Panc1 (cell line): ENCODE measurements at regions not wholly inside any gene's neighbourhood (a gene's known extent, or its start where the extent isn't known, plus 50 kb on each side); places are given as distances from the start of the nearest gene placed in this dataset.

Experiments
- ATAC-seq: fragments of 200-7000 bp; cut with Tn5 transposase; 2 replicates; pipeline ENCODE4 v1.9.1; 2020; ENCODE audit warnings: mild to moderate bottlenecking, moderate library complexity
- BruUV-seq: library from RNA; stranded (reverse); fragments of 400-500 nt; replicated peaks from 2 replicates; lab custom pipeline; 2021; lab: Mats Ljungman, UMichigan
- CTCF ChIA-PET: fragments of 300-600 bp; sonication (Branson Sonifier 250); formaldehyde crosslinking; loops from one replicate; lab custom pipeline; 2022; ENCODE audit warnings: antibody characterized with exemption; lab: Charles Lee
- POLR2A ChIA-PET: fragments of 300-600 bp; sonication (Branson Sonifier 250); formaldehyde crosslinking; loops from one replicate; lab custom pipeline; 2022; ENCODE audit warnings: antibody characterized with exemption; lab: Charles Lee
- DNase-seq: peaks from one replicate; pipeline ENCODE4 v3.0.0-alpha.2; 2010; ENCODE audit warnings: low read depth, low spot score
- H3K27ac ChIP-seq: 2 replicates; pipeline ENCODE4 v1.5.1; 2011; ENCODE audit warnings: mild to moderate bottlenecking, low read length, inconsistent platforms
- H3K27me3 ChIP-seq: fragments of 200-500 bp; sonication (Bioruptor generic); 2 replicates; pipeline ENCODE4 v1.6.0; 2014; ENCODE audit warnings: low read length, inconsistent platforms; ENCODE audit not compliant: control insufficient read depth, insufficient read depth
- H3K36me3 ChIP-seq: fragments of 200-500 bp; sonication (Bioruptor generic); 2 replicates; pipeline ENCODE4 v1.5.1; 2014; ENCODE audit warnings: inconsistent platforms, mild to moderate bottlenecking, low read length, moderate library complexity; ENCODE audit not compliant: control insufficient read depth, insufficient read depth
- H3K4me1 ChIP-seq: 2 replicates; pipeline ENCODE4 v1.5.1; 2011; ENCODE audit warnings: inconsistent platforms, mild to moderate bottlenecking, low read length, moderate library complexity; ENCODE audit not compliant: control insufficient read depth, insufficient read depth
- H3K4me3 ChIP-seq, 2 experiments: 2 replicates each; pipeline ENCODE4 v1.5.1; 2011 to 2012; ENCODE audit warnings: low read depth in 2 of 2, low read length in 2 of 2, mild to moderate bottlenecking in 2 of 2, inconsistent platforms in 1 of 2, moderate library complexity in 1 of 2
- H3K9me3 ChIP-seq: fragments of 200-500 bp; sonication (Bioruptor generic); 2 replicates; pipeline ENCODE4 v1.5.1; 2014; ENCODE audit warnings: low read depth, mild to moderate bottlenecking, inconsistent platforms, low read length, moderate library complexity; ENCODE audit not compliant: control insufficient read depth, insufficient read depth
- CTCF ChIP-seq: fragments of 450-650 bp; IDR thresholded peaks from 2 replicates; pipeline ENCODE4 v1.5.1; 2017; ENCODE audit warnings: mild to moderate bottlenecking
- POLR2AphosphoS5 ChIP-seq: IDR thresholded peaks from 2 replicates; pipeline ENCODE4 v1.6.1; 2012; ENCODE audit warnings: mild to moderate bottlenecking, low read depth, low read length, moderate library complexity
- SIN3A ChIP-seq: IDR thresholded peaks from 2 replicates; pipeline ENCODE4 v1.6.1; 2012; ENCODE audit warnings: low read depth, mild to moderate bottlenecking, low read length, moderate library complexity, borderline replicate concordance; ENCODE audit not compliant: insufficient read depth
- TCF7L2 ChIP-seq: IDR thresholded peaks from 2 replicates; pipeline ENCODE4 v1.6.1; 2011; ENCODE audit warnings: mild to moderate bottlenecking, low read depth, low read length, inconsistent platforms
- in situ Hi-C: cut with HindIII; loops from 2 replicates; pipeline ENCODE4 v1.10.0; 2016; ENCODE audit warnings: low sequenced_read_pairs, low pct_unique_long_range_greater_than_20kb
- intact Hi-C: fragments of 100-400 bp; cut with micrococcal nuclease; formaldehyde crosslinking; loops from one replicate; pipeline ENCODE4 v1.10.0; 2022; ENCODE audit not compliant: unreplicated experiment
- TF ChIP-seq, protein P1 (sequence below), 2 experiments: IDR thresholded peaks; 2 replicates each; pipeline ENCODE4 v1.6.1; 2011 to 2012; ENCODE audit warnings: low read depth in 2 of 2, control low read depth in 1 of 2, low read length in 1 of 2, mild to moderate bottlenecking in 1 of 2, moderate library complexity in 1 of 2; ENCODE audit not compliant: insufficient read depth in 1 of 2

DNA sequence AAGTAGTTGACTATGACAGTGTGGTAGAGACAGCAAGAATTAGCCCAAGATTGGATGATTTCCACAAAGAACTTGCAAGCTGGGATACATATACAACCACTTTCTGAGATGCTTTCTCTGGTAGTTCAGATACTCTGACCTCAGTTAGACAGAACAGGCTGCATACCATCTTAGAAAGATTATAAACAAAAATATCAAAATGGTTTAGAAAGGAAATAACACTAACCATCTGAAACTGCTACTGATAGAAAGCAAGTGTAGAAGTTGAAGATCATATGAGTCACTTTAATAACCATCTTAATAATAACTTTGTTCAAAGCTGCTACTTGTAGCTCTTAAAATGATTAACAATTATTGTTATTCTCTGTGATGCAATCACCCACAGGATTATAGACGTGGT, 255.4 kb upstream of the TTC29 start:
- in situ Hi-C loops (no loop called here), intact Hi-C loops (no loop called here)
- Histone ChIP-seq H3K27ac (no peak overlapping the region), H3K9me3 (no peaks in the 10 kb centered on the region), H3K27me3 (no peaks in the 10 kb centered on the region), H3K4me1 (no peaks in the 10 kb centered on the region), H3K4me3 (no peak overlapping the region), H3K36me3 (no peaks in the 10 kb centered on the region)
- DNase-seq (no peak), ATAC-seq (no peak)
- no TSS peak for BruUV-seq
- POLR2A ChIA-PET: no interaction called here
- no peak for TF ChIP-seq POLR2AphosphoS5
- TF ChIP-seq, protein P1, sequence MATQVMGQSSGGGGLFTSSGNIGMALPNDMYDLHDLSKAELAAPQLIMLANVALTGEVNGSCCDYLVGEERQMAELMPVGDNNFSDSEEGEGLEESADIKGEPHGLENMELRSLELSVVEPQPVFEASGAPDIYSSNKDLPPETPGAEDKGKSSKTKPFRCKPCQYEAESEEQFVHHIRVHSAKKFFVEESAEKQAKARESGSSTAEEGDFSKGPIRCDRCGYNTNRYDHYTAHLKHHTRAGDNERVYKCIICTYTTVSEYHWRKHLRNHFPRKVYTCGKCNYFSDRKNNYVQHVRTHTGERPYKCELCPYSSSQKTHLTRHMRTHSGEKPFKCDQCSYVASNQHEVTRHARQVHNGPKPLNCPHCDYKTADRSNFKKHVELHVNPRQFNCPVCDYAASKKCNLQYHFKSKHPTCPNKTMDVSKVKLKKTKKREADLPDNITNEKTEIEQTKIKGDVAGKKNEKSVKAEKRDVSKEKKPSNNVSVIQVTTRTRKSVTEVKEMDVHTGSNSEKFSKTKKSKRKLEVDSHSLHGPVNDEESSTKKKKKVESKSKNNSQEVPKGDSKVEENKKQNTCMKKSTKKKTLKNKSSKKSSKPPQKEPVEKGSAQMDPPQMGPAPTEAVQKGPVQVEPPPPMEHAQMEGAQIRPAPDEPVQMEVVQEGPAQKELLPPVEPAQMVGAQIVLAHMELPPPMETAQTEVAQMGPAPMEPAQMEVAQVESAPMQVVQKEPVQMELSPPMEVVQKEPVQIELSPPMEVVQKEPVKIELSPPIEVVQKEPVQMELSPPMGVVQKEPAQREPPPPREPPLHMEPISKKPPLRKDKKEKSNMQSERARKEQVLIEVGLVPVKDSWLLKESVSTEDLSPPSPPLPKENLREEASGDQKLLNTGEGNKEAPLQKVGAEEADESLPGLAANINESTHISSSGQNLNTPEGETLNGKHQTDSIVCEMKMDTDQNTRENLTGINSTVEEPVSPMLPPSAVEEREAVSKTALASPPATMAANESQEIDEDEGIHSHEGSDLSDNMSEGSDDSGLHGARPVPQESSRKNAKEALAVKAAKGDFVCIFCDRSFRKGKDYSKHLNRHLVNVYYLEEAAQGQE (IDR thresholded peaks at IDR 0.05; ENCODE audit: insufficient read depth in 1 of 2, low read depth in 2 of 2, low read length in 1 of 2): no peak
- TF ChIP-seq TCF7L2: no peak
- no peak for TF ChIP-seq CTCF
- no peak for TF ChIP-seq SIN3A
- CTCF ChIA-PET: no interaction called here

DNA sequence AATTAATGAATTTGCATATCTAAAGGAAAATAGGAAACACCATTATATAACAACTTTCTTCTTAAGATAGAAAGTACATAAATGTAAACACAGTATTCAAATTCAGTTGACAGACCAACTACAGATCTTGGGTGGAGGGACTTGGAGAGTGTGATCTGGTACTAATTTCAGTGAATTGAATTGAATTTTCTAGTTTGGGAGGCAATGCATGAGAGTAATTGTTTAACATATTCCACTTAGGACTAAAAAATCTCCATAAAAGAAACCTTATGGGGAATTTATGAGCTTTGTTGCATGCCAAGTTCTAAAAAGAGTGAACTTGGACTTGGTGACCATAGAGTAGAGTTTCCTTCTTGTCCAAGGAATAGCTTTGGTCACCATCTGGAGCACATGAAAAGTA, 261.1 kb upstream of the TTC29 start:
- in situ Hi-C loops: no loop called here
- no peaks in the 10 kb centered on the region for H3K27me3 ChIP-seq
- DNase-seq (no peak), ATAC-seq (no peak)
- CTCF ChIA-PET: no interaction called here
- TF ChIP-seq CTCF: no peak
- TF ChIP-seq POLR2AphosphoS5: no peak
- TF ChIP-seq SIN3A: no peak
- no peak for TF ChIP-seq TCF7L2
- TF ChIP-seq, protein P1 (IDR thresholded peaks at IDR 0.05; ENCODE audit: insufficient read depth in 1 of 2, low read depth in 2 of 2, low read length in 1 of 2): no peak
- H3K4me1 ChIP-seq: no peaks in the 10 kb centered on the region
- POLR2A ChIA-PET: no interaction called here
- intact Hi-C loops: no loop called here
- no peak overlapping the region for H3K27ac ChIP-seq
- no TSS peak for BruUV-seq
- no peaks in the 10 kb centered on the region for H3K9me3 ChIP-seq
- no peaks in the 10 kb centered on the region for H3K36me3 ChIP-seq
- H3K4me3 ChIP-seq: no peak overlapping the region
